Panc1 (cell line): ENCODE measurements at regions not wholly inside any gene's neighbourhood (a gene's known extent, or its start where the extent isn't known, plus 50 kb on each side); places are given as distances from the start of the nearest gene placed in this dataset.
"Not testable (repeated sequence)": the region's sequence is repeated elsewhere in the genome, so short reads cannot be mapped to it uniquely, and the experiment has no call there.

Source experiments
- CTCF ChIP-seq: fragments of 450-650 bp; IDR thresholded peaks from 2 replicates; pipeline ENCODE4 v1.5.1; 2017; ENCODE audit warnings: mild to moderate bottlenecking
- POLR2AphosphoS5 ChIP-seq: IDR thresholded peaks from 2 replicates; pipeline ENCODE4 v1.6.1; 2012; ENCODE audit warnings: mild to moderate bottlenecking, low read depth, low read length, moderate library complexity

GRCh38 chr5:42179843-42180242 is 243.4 kb upstream of the GHR start:
- TF ChIP-seq CTCF, POLR2AphosphoS5: not testable (repeated sequence)
